ENCODE measurements at regions not wholly inside any gene's neighbourhood (a gene's known extent, or its start where the extent isn't known, plus 50 kb on each side); places are given as distances from the start of the nearest gene placed in this dataset.
"Not testable (repeated sequence)": the region's sequence is repeated elsewhere in the genome, so short reads cannot be mapped to it uniquely, and the experiment has no call there.

DNA sequence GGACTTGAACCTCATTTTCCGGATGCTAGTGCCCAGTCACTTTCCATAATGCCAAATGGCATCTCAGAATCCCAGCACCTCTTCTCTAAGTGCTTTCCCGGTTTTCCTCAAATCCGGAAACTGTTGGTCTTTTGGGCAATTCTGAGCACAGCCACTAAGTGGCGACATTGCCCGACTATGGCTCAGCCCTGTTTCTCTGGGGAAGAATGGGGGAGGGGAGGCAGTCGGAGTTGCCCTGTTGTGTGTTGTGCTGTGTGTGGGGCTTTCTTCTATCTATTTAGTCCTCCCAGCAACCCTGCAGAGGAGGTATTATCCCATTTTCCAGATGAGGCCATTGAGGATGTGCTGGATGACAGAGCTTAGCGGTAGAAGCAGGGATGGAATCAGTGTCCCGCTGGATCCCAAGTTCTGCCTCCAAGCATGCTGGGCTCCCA is 175.0 kb downstream of the FCRL5 start:
- not testable (repeated sequence) for H3K9me3 ChIP-seq; H3K9ac ChIP-seq (ENCODE audit: low read depth in 2 of 2, low read length in 2 of 2); H3K27me3 ChIP-seq; H3K4me3 ChIP-seq; H3K4me1 ChIP-seq; H3K27ac ChIP-seq; H3K36me3 ChIP-seq
- peak; percentile 56 for DNase-seq
- intact Hi-C loops (cut with DNase I): loop anchor here (10.0 kb wide), 1 partner anchor 182 kb away; no protein-coding TSS in a partner anchor
- TF ChIP-seq, protein P1, sequence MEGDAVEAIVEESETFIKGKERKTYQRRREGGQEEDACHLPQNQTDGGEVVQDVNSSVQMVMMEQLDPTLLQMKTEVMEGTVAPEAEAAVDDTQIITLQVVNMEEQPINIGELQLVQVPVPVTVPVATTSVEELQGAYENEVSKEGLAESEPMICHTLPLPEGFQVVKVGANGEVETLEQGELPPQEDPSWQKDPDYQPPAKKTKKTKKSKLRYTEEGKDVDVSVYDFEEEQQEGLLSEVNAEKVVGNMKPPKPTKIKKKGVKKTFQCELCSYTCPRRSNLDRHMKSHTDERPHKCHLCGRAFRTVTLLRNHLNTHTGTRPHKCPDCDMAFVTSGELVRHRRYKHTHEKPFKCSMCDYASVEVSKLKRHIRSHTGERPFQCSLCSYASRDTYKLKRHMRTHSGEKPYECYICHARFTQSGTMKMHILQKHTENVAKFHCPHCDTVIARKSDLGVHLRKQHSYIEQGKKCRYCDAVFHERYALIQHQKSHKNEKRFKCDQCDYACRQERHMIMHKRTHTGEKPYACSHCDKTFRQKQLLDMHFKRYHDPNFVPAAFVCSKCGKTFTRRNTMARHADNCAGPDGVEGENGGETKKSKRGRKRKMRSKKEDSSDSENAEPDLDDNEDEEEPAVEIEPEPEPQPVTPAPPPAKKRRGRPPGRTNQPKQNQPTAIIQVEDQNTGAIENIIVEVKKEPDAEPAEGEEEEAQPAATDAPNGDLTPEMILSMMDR (IDR thresholded peaks at IDR 0.05): peak; percentile 33

DNA sequence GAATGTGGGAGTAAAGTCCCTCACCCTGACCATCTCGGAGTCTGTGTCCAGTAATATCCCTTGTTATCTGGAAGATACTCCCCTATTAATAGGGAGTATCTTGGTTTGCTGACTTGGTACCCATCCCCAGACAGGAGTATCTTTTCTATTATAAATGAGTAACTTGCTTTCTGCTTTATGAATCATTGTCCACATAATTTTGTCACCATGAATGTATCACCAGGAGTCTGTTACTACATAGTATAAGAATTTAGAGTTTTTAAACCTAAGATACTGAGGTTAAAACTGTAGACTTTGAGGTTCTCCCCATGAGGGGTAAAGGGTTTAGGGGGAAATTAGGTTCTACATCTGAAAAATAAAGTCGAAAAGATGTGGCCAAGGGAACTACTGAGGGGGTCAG is 175.6 kb downstream of the FCRL5 start:
- Histone ChIP-seq H3K27me3 (no peaks in the 10 kb centered on the region), H3K9me3 (no peaks in the 10 kb centered on the region), H3K9ac (ENCODE audit: low read depth in 2 of 2, low read length in 2 of 2) (no peak overlapping the region), H3K27ac (no peak overlapping the region), H3K36me3 (no peaks in the 10 kb centered on the region), H3K4me1 (no peaks in the 10 kb centered on the region), H3K4me3 (no peak overlapping the region)
- intact Hi-C loops (cut with DNase I): loop anchor here (10.0 kb wide), 1 partner anchor 182 kb away; no protein-coding TSS in a partner anchor
- TF ChIP-seq, protein P1 (IDR thresholded peaks at IDR 0.05): no peak
- no peak for DNase-seq

DNA sequence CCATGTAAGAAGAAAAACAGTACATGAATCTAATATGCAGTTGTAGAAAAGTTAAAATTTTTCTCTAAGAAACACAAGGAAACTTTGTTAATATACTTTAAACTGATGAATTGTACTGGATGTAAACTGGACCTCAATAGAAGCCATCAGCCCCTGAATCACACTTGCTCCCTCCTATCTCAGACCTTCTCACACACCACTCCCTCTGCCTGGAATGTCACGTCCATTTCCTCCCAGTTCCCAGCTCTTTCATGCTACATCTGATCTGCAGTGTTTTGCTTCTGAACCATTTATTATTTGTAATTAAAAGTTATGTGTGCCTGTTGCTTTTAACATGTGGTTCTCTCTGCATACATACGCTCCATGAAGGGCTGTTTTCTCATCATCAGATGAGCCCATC is 180.0 kb downstream of the FCRL5 start:
- not testable (repeated sequence) for H3K27me3 ChIP-seq; H3K9ac ChIP-seq (ENCODE audit: low read depth in 2 of 2, low read length in 2 of 2); H3K9me3 ChIP-seq; H3K4me1 ChIP-seq; H3K36me3 ChIP-seq; DNase-seq; H3K27ac ChIP-seq; H3K4me3 ChIP-seq
- intact Hi-C loops (cut with DNase I): loop anchor here (10.0 kb wide), 1 partner anchor 178 kb away; no protein-coding TSS in a partner anchor

DNA sequence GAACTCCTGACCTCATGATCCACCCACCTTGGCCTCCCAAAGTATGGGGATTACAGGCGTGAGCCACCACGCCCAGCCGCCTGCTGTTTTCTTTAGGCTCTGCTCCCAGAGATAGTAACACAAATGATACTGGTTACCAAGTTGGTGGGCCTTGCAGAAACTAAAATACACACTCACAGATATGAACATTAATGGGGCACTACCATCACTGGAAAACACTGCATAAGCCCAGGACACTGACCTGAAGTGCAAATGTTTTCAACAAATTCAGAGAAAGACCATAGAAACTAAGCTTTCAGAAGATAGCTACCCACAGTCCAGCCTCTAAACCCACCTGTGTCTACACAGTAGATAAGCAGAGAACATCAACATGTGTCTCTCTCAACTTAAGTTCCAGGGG is 180.5 kb downstream of the FCRL5 start:
- Histone ChIP-seq H3K9me3 (no peaks in the 10 kb centered on the region), H3K36me3 (no peaks in the 10 kb centered on the region), H3K4me1 (no peaks in the 10 kb centered on the region), H3K4me3 (no peak overlapping the region), H3K27ac (no peak overlapping the region), H3K9ac (ENCODE audit: low read depth in 2 of 2, low read length in 2 of 2) (no peak overlapping the region), H3K27me3 (no peaks in the 10 kb centered on the region)
- intact Hi-C loops (cut with DNase I): loop anchor here (10.0 kb wide), 1 partner anchor 177 kb away; no protein-coding TSS in a partner anchor
- DNase-seq: no peak
- TF ChIP-seq, protein P1 (IDR thresholded peaks at IDR 0.05): no peak

DNA sequence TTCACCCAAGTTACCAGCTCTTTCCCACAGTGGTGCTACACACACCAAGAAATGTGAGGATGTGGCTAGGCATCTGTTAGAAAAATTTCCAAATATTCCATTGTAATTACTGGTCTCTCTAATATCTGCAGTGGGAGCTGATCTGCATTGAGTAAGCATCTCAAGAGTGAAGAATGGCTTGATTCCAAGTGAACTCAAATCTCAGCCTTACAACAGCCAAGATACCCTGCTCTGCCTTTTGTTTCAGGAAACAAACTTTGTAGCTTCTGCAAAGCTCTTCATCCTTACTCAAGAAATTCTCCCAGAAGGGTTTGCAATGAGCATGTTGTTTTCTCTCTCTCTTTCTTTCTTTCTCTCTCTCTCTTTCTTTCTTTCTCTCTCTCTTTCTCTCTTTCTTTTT is 181.1 kb downstream of the FCRL5 start:
- Histone ChIP-seq H3K36me3 (no peaks in the 10 kb centered on the region), H3K9me3 (no peaks in the 10 kb centered on the region), H3K9ac (ENCODE audit: low read depth in 2 of 2, low read length in 2 of 2) (no peak overlapping the region), H3K4me1 (no peaks in the 10 kb centered on the region), H3K27me3 (no peaks in the 10 kb centered on the region), H3K27ac (no peak overlapping the region), H3K4me3 (no peak overlapping the region)
- intact Hi-C loops (cut with DNase I): loop anchor here (10.0 kb wide), 1 partner anchor 176 kb away; no protein-coding TSS in a partner anchor
- TF ChIP-seq, protein P1 (IDR thresholded peaks at IDR 0.05): no peak
- DNase-seq: no peak

DNA sequence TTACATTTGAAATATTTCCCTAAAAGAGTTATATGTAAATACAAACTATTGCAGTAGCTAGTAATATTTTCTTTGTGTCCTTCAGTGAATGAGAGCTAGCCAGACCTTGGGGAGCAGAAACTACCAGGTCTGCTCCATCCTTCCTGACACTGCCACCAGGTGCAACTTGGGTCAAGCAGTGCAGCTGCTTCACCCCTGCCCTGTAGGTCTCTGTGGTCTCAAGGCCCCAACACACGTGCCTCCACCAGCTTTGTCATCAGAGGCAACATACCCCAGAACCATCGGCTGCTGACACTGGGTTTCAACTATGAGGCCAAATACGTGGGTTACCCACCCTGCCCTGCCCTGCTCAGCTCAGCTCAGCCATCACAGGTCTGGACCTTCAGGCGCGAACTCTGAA is 181.6 kb downstream of the FCRL5 start:
- intact Hi-C loops (cut with DNase I): loop anchor here (10.0 kb wide), 1 partner anchor 176 kb away; no protein-coding TSS in a partner anchor
- H3K9ac ChIP-seq (ENCODE audit: low read depth in 2 of 2, low read length in 2 of 2): no peak overlapping the region
- H3K9me3 ChIP-seq: no peaks in the 10 kb centered on the region
- no peak overlapping the region for H3K27ac ChIP-seq
- no peaks in the 10 kb centered on the region for H3K36me3 ChIP-seq
- TF ChIP-seq, protein P1 (IDR thresholded peaks at IDR 0.05): no peak
- no peaks in the 10 kb centered on the region for H3K4me1 ChIP-seq
- H3K4me3 ChIP-seq: no peak overlapping the region
- H3K27me3 ChIP-seq: no peaks in the 10 kb centered on the region
- DNase-seq: no peak
